Activated CD4-positive, alpha-beta memory T cell treated with anti-CD3 and anti-CD28 coated beads for 36 hours (primary cell): ENCODE measurements at regions not wholly inside any gene's neighbourhood (a gene's known extent, or its start where the extent isn't known, plus 50 kb on each side); places are given as distances from the start of the nearest gene placed in this dataset.
"Not testable (repeated sequence)": the region's sequence is repeated elsewhere in the genome, so short reads cannot be mapped to it uniquely, and the experiment has no call there.

Source experiments
- CTCF ChIA-PET: fragments of 350-600 bp; sonication (Branson Sonifier 250); formaldehyde crosslinking; loops from one replicate; lab custom pipeline; 2021; ENCODE audit warnings: antibody characterized with exemption, inconsistent platforms; lab: Charles Lee
- POLR2A ChIA-PET: fragments of 350-600 bp; sonication (Branson Sonifier 250); formaldehyde crosslinking; loops from one replicate; lab custom pipeline; 2021; ENCODE audit warnings: antibody characterized with exemption; lab: Charles Lee
- DNase-seq: peaks from one replicate; pipeline ENCODE4 v3.0.0-alpha.2; 2020
- H3K27ac Mint-ChIP-seq: one replicate; pipeline ENCODE4 v1.8.0; 2021; ENCODE audit warnings: mixed read lengths
- H3K27me3 Mint-ChIP-seq: one replicate; pipeline ENCODE4 v1.8.0; 2021; ENCODE audit warnings: mixed read lengths
- H3K36me3 Mint-ChIP-seq: one replicate; pipeline ENCODE4 v1.8.0; 2021; ENCODE audit warnings: mixed read lengths
- H3K4me1 Mint-ChIP-seq: one replicate; pipeline ENCODE4 v1.8.0; 2021; ENCODE audit warnings: low read depth, mixed read lengths
- H3K4me3 Mint-ChIP-seq: one replicate; pipeline ENCODE4 v1.8.0; 2021; ENCODE audit warnings: mild to moderate bottlenecking, mixed read lengths
- H3K9me3 Mint-ChIP-seq: one replicate; pipeline ENCODE4 v1.8.0; 2021; ENCODE audit warnings: mixed read lengths
- intact Hi-C: fragments of 100-400 bp; cut with micrococcal nuclease; formaldehyde crosslinking; loops from one replicate; pipeline ENCODE4 v1.15.1; 2023

DNA sequence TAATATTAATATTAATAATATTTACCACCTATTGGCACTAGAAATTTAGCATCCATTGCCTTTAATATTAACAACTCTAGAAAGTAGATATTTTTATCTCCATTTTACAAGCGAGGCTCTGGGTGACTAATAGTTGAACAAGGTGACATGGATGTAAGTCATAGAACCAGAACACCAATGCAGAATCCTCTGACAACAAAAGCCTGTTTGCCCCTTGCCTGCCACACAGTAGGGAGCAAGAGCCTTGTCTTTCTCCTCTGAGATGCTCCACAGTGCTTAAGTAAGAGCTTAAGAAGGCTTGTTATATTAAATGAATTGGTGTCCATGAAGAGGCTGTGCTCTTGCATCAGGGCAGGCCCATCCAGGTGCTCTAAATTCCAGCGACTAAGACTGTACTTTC, 51.2 kb upstream of the LBX1 start:
- no peak for DNase-seq
- Mint-ChIP-seq H3K36me3 (no peaks in the 10 kb centered on the region), H3K27ac (no peak overlapping the region), H3K4me3 (no peak overlapping the region), H3K27me3 (peaks cover 34% of the 10 kb centered on the region), H3K4me1 (peaks cover 5% of the 10 kb centered on the region), H3K9me3 (no peaks in the 10 kb centered on the region)
- intact Hi-C loops = no loop called here
- CTCF ChIA-PET = no interaction called here
- POLR2A ChIA-PET = no interaction called here

DNA sequence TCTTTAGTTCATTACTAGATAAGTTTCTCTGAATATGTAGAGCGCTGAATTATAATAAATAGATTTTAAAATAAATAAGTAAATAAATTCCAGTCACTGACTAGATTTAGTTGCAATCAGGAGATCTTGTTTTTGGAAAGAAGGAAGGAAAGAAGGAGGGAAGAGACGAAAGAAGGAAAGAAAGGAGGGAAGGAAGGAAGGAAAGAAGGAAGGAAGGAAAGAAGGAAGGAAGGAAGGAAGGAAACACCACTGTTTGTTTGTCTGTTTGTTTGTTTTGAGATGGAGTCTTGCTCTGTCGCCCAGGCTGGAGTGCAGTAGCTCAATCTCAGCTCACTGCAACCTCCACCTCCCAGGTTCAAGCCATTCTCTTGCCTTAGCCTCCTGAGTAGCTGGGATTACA, 51.7 kb upstream of the LBX1 start:
- peaks cover 36% of the 10 kb centered on the region for H3K27me3 Mint-ChIP-seq
- H3K4me3 Mint-ChIP-seq, H3K36me3 Mint-ChIP-seq, DNase-seq, H3K4me1 Mint-ChIP-seq, POLR2A ChIA-PET, H3K27ac Mint-ChIP-seq, intact Hi-C loops, H3K9me3 Mint-ChIP-seq: not testable (repeated sequence)
- CTCF ChIA-PET = interaction anchor here (1.4 kb wide), 1 partner anchor 289 kb away, joined by 3 read pairs; no protein-coding TSS in a partner anchor

DNA sequence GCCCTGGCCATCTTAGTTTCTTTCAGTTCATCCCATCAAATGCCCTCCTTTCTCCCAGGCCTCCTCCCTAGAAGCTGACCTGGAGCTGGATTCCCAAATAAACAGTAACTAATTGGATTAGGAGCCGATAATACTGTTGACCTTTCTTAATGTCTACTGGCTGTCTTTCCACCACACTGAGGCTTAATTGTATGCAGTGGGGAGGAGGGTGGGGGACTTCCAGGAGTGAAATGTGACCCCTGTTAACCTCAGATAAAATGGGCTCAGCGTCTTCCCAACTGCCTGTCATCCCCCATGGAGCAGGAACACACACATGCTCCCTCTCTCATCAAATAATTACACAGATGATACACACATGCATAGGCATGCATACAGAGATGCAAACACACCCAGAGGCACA, 53.7 kb upstream of the LBX1 start:
- ChIA-PET CTCF (interaction anchor here (1.3 to 1.9 kb wide), 3 partner anchors 9 to 70 kb away, joined by 3 to 10 read pairs (median 7); no protein-coding TSS in a partner anchor), POLR2A (no interaction called here)
- H3K27me3 Mint-ChIP-seq = peaks cover 50% of the 10 kb centered on the region

DNA sequence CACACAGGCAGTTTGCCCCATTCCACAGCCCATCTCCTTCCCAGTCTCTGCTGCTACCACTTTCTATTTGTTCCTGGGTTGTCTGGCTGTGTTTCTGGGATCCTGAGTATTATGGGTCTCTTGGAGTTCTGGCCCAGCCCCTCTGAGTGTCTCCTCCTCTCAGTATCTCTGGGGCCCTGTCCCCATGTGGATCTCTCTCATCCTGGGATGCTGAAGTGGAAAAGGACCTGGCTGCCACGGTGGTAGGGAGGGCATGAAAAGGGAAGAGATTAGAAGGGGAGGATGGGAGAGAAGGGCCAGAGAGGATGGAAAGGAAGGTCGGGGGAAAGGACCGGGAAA, 54.5 kb upstream of the LBX1 start:
- CTCF ChIA-PET = interaction anchor here (1.0 kb wide), 1 partner anchor 18 kb away, joined by 3 read pairs; no protein-coding TSS in a partner anchor
- H3K27ac Mint-ChIP-seq = no peak overlapping the region
- peaks cover 53% of the 10 kb centered on the region for H3K27me3 Mint-ChIP-seq
- H3K36me3 Mint-ChIP-seq = no peaks in the 10 kb centered on the region
- H3K9me3 Mint-ChIP-seq = no peaks in the 10 kb centered on the region
- H3K4me3 Mint-ChIP-seq = no peak overlapping the region
- POLR2A ChIA-PET = no interaction called here
- peaks cover 5% of the 10 kb centered on the region for H3K4me1 Mint-ChIP-seq
- intact Hi-C loops = no loop called here
- no peak for DNase-seq

More for the DNA sequence above, 53.7 kb upstream of the LBX1 start:
- no peak for DNase-seq
- Mint-ChIP-seq H3K36me3 (no peaks in the 10 kb centered on the region), H3K27ac (no peak overlapping the region), H3K4me3 (no peak overlapping the region), H3K9me3 (no peaks in the 10 kb centered on the region), H3K4me1 (peaks cover 5% of the 10 kb centered on the region)
- intact Hi-C loops = no loop called here

DNA sequence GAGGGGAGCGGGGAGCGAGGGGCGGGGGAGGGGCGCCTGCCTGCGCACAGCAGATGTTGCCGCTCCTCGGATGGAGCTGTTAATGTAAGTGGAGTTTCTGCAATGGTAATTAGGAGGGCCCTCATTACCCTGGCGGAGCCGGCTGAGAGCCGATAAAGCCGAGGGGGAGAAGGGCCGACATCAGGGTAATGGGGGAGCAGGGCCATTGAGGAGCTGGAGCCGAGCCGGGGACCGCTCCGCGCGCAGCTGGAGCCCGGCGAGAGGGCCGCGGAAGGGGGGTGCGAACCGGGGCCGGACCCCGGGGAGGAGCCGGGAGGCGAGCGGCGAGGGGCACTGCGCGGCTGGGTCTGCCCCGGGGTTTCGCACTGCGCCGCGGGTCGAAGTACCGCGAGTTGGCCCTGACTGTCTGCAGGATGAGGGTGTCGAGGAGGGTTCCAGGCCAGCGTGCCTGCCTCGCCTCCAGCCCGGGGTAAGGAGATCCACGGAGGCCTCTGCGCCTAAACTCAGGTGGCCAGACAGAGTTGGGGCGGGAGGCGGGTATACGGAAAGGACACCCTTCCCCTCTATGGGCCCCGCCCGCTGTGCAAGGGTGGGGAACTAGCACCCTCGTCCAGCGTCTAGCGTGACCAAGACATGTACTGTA, 55.0 kb upstream of the LBX1 start:
- POLR2A ChIA-PET = no interaction called here
- H3K27ac Mint-ChIP-seq = no peak overlapping the region
- no peaks in the 10 kb centered on the region for H3K9me3 Mint-ChIP-seq
- no peak overlapping the region for H3K4me3 Mint-ChIP-seq
- CTCF ChIA-PET = interaction anchor here (1.0 kb wide), 1 partner anchor 17 kb away, joined by 3 read pairs; no protein-coding TSS in a partner anchor
- H3K36me3 Mint-ChIP-seq = no peaks in the 10 kb centered on the region
- intact Hi-C loops = no loop called here
- H3K27me3 Mint-ChIP-seq = peaks cover 56% of the 10 kb centered on the region
- H3K4me1 Mint-ChIP-seq = peaks cover 5% of the 10 kb centered on the region
- DNase-seq = no peak

DNA sequence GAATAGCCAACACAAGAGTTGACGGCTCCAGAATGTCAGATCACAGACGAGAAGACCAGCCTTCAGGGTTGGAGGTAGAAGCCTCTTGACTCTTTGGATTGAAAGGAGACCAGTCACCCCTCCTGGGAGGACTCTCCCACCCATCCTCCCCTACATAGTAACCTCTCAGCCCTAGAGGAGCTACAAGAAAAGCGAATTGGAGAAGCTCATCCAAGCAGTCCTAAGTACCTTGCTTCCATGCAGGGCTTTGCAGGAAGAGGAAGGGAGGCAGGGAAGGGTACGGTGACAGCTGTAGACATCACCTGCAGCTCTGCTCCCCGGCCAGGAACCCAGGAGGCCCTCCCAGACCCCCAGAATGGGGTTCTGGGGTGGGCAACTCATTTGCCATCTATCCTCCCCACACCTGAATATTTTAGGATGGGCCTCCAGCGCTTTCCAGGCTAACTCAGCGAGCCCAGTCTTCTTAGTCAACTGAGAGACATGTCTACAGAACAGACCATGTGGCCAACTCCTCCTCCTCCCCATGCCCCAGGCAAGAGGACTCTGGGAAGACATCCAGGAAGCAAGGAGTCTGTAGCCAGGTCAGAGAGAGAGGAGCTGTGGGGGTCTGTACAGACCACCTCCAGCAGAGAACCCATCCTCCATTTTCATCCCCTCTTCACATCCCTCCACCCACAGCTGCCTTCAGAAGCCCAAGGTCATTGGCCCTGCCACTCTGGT, 55.6 kb upstream of the LBX1 start:
- Mint-ChIP-seq H3K36me3 (no peaks in the 10 kb centered on the region), H3K27me3 (peaks cover 63% of the 10 kb centered on the region), H3K27ac (no peak overlapping the region), H3K4me3 (no peak overlapping the region), H3K4me1 (peaks cover 5% of the 10 kb centered on the region), H3K9me3 (no peaks in the 10 kb centered on the region)
- CTCF ChIA-PET = interaction anchor here (1.0 to 4.4 kb wide), 3 partner anchors 11 to 156 kb away, joined by 3 to 16 read pairs (median 4); no protein-coding TSS in a partner anchor
- no peak for DNase-seq
- POLR2A ChIA-PET = interaction anchor here (0.5 kb wide), 1 partner anchor 305 kb away, joined by 3 read pairs; no protein-coding TSS in a partner anchor
- intact Hi-C loops = no loop called here

DNA sequence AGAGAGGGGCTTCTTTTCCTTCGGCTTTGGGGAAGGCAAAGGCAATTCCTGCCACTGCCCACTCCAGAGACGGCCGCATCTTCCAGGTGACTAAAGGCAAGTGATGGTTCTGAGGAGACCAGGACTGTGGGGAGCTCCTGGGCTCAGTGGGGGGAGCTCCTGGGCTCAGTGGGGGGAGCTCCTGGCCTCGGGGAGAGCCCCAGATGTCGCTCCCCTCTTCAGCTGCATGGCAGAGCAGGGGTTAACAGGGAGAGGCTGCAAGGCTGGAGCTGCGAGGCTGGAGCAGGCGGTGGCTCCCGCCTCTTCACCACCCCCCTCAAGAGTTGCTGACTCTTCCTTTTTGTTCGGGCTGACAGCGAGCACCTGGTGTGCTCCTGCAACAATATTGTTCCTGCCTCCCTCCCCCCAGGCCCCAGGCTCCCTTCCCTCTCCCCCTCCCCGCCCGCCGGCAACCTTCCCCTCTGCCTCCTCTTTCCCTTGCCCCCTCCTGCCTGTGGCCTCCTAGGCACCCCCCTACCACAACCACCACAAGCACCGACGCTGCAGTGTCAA, 56.3 kb upstream of the LBX1 start:
- Mint-ChIP-seq H3K4me3 (no peak overlapping the region), H3K4me1 (peaks cover 5% of the 10 kb centered on the region), H3K36me3 (no peaks in the 10 kb centered on the region), H3K9me3 (no peaks in the 10 kb centered on the region), H3K27me3 (peaks cover 69% of the 10 kb centered on the region), H3K27ac (no peak overlapping the region)
- intact Hi-C loops = no loop called here
- CTCF ChIA-PET = interaction anchor here (1.0 to 4.4 kb wide), 3 partner anchors 12 to 158 kb away, joined by 4 to 16 read pairs (median 13); no protein-coding TSS in a partner anchor
- DNase-seq = no peak
- POLR2A ChIA-PET = no interaction called here

DNA sequence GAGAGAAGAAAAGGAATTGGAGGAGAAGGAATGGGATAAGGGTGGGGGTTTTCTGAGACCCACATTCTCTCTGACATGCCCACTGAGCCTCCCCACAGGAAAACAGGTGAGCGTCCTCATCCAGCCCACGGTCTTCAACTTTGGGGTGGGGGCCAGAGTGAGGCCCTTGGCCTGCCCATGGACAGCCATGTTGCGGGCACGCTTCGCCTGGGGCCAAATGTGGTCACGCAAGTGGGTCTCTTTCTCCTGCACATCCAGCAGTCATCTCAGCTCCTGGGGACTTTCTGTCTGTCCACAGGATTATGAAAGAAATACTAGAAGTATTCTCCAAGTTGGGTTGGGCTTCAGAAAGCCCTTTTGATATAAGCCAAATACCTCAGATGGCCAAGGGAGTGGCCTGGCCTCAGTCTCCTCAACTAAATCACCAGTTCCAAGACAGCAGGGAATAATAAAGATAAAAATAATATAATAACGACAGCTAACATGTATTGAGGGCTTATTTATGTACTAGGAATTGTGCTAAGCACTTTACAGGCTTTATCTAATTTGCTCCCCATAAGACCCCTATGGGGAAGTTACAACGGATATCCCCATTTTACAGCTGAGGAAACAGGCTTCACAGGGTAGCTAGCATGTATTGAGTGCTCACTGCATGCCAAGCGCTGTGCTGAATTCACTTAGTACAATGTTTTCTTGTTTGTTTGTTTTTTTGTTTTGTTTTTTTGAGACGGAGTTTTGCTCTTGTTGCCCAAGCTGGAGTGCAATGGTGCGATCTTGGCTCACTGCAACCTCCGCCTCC, 57.2 kb upstream of the LBX1 start:
- Mint-ChIP-seq H3K9me3 (no peaks in the 10 kb centered on the region), H3K4me3 (no peak overlapping the region), H3K36me3 (no peaks in the 10 kb centered on the region), H3K27me3 (peaks cover 74% of the 10 kb centered on the region), H3K27ac (no peak overlapping the region), H3K4me1 (peaks cover 10% of the 10 kb centered on the region)
- intact Hi-C loops = no loop called here
- no peak for DNase-seq
- POLR2A ChIA-PET = no interaction called here
- CTCF ChIA-PET = interaction anchor here (0.6 to 4.4 kb wide), 4 partner anchors 14 to 283 kb away, joined by 3 to 16 read pairs (median 8); no protein-coding TSS in a partner anchor

DNA sequence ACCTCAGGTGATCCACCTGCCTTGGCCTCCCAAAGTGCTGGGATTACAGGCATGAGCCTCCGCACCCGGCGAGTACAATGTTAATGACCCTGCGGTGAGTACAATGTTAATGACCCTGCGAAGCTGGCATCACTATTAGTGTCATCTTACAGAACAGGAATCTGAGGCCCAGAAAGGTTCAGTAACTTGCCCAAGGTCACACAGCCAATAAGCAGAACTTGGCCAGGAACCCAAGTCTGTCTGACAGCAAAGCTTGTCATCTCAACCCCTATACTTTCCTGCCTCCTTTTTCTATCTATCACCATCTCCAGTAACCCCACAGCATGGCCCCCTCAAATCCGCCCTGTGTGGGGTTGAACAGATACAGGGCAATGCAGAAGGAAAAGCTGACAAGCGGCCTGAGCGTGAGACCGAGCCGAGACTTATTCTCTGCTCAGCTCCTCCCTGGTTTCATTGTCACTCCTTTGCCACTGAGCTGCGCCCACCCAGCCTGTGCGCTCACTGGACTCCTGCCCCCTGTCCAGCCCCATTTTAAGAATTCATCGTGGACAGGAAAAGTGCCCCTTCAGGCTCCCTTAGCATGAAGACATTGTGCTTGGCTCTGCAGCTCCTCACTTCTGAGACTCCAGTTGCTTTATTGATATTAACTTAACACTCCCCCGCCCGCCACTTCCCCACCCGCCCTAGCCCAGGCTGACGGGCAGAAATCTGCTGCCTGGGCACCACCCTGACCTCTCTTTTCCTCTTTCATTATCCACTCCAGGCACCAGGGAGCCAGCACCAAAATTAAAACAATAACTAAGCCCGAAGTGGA, 58.1 kb upstream of the LBX1 start:
- no peak overlapping the region for H3K4me3 Mint-ChIP-seq
- ChIA-PET POLR2A (no interaction called here), CTCF (interaction anchor here (0.6 to 6.5 kb wide), 10 partner anchors 15 to 282 kb away, joined by 3 to 82 read pairs (median 3); no protein-coding TSS in a partner anchor)
- no peak for DNase-seq
- H3K27me3 Mint-ChIP-seq = peaks cover 70% of the 10 kb centered on the region
- peaks cover 10% of the 10 kb centered on the region for H3K4me1 Mint-ChIP-seq
- H3K9me3 Mint-ChIP-seq = no peaks in the 10 kb centered on the region
- H3K36me3 Mint-ChIP-seq = no peaks in the 10 kb centered on the region
- H3K27ac Mint-ChIP-seq = no peak overlapping the region
- intact Hi-C loops = no loop called here

DNA sequence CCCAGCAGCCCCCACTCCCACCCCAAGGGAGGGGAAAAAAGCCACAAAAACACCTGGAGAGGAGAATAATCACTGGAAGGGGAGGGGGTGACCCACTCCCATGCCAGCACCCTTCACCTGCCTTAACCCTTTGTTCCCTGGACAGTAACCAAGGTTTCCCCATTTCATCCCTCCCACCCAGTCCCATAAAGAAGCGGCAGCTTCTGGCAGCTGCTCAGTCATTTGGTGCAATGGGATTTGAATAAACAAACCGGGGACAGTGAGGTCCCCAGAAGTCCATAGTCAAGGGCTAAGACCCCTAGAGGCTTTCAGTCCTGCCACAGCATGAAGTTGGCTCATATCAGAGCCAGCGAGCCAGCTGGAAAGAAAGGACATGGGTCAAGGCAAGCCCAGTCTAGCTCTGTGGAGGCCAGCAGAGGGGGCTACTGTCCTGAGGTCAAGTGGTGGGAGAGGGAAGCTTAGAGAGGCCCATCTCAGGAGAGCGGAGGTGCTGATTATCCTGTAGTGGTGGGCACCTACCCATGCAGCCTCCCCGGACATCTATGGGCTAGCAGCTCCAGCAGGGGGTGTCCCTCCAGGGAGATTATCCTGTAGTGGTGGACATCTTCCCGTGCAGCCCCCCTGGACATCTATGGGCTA, 58.9 kb upstream of the LBX1 start:
- H3K4me1 Mint-ChIP-seq = peaks cover 10% of the 10 kb centered on the region
- CTCF ChIA-PET = interaction anchor here (0.5 to 6.5 kb wide), 10 partner anchors 15 to 238 kb away, joined by 3 to 82 read pairs (median 4); no protein-coding TSS in a partner anchor
- peaks cover 67% of the 10 kb centered on the region for H3K27me3 Mint-ChIP-seq
- H3K4me3 Mint-ChIP-seq = no peak overlapping the region
- intact Hi-C loops = no loop called here
- DNase-seq = no peak
- H3K27ac Mint-ChIP-seq = no peak overlapping the region
- no peaks in the 10 kb centered on the region for H3K36me3 Mint-ChIP-seq
- H3K9me3 Mint-ChIP-seq = no peaks in the 10 kb centered on the region
- POLR2A ChIA-PET = no interaction called here

DNA sequence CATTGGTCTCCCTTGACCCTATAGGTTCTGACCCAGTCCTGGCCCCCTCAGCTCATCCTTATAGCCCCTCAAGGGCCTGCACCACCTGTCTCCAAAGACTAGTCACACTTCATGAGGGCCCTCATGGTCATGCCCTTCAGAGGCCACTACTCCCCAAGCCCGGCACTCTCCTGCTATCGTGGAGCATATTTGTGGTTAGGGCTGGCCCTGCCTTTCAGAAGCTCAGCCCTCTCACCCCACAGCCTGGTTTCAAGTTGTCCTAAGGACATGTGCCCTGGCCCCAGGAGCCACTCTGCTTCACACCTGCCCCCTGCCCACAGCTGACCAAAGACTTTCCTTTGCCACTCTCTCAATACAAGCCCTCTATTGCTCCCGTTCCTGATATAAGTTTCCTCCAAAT, 60.3 kb upstream of the LBX1 start:
- Mint-ChIP-seq H3K4me3 (no peak overlapping the region), H3K36me3 (no peaks in the 10 kb centered on the region), H3K9me3 (no peaks in the 10 kb centered on the region), H3K27me3 (peaks cover 69% of the 10 kb centered on the region), H3K27ac (no peak overlapping the region), H3K4me1 (peaks cover 5% of the 10 kb centered on the region)
- CTCF ChIA-PET = interaction anchor here (0.6 to 6.5 kb wide), 11 partner anchors 9 to 492 kb away, joined by 3 to 82 read pairs (median 8); no protein-coding TSS in a partner anchor
- intact Hi-C loops = no loop called here
- DNase-seq = no peak
- POLR2A ChIA-PET = no interaction called here
